ENCODE measurements at regions not wholly inside any gene's neighbourhood (a gene's known extent, or its start where the extent isn't known, plus 50 kb on each side); places are given as distances from the start of the nearest gene placed in this dataset.

- TF ChIP-seq TCF7L2 (IDR thresholded peaks at IDR 0.05; ENCODE audit: borderline replicate concordance, extremely low read depth, insufficient read depth, insufficient read length): no peak
- TF ChIP-seq CTCF (IDR thresholded peaks at IDR 0.05 in 2 of 3, conservative IDR thresholded peaks at IDR 0.05 in 1 of 3; ENCODE audit: borderline replicate concordance in 1 of 3, insufficient read depth in 1 of 3, low read depth in 2 of 3, low read length in 2 of 3): no peak
- no peak for TF ChIP-seq EZH2phosphoT487 (IDR thresholded peaks at IDR 0.05; ENCODE audit: borderline replicate concordance)
- TF ChIP-seq, protein P1, sequence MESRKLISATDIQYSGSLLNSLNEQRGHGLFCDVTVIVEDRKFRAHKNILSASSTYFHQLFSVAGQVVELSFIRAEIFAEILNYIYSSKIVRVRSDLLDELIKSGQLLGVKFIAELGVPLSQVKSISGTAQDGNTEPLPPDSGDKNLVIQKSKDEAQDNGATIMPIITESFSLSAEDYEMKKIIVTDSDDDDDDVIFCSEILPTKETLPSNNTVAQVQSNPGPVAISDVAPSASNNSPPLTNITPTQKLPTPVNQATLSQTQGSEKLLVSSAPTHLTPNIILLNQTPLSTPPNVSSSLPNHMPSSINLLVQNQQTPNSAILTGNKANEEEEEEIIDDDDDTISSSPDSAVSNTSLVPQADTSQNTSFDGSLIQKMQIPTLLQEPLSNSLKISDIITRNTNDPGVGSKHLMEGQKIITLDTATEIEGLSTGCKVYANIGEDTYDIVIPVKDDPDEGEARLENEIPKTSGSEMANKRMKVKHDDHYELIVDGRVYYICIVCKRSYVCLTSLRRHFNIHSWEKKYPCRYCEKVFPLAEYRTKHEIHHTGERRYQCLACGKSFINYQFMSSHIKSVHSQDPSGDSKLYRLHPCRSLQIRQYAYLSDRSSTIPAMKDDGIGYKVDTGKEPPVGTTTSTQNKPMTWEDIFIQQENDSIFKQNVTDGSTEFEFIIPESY (IDR thresholded peaks at IDR 0.05; ENCODE audit: extremely low read depth, insufficient replicate concordance, low read length): no peak
- TF ChIP-seq POLR2AphosphoS5 (IDR thresholded peaks at IDR 0.05; ENCODE audit: low read depth, low read length): no peak
- no peak for TF ChIP-seq POLR2A (IDR thresholded peaks at IDR 0.05; ENCODE audit: borderline replicate concordance, extremely low read depth, insufficient read depth, insufficient read length)
- TF ChIP-seq ATF3 (IDR thresholded peaks at IDR 0.05): no peak
- TF ChIP-seq, protein P2, sequence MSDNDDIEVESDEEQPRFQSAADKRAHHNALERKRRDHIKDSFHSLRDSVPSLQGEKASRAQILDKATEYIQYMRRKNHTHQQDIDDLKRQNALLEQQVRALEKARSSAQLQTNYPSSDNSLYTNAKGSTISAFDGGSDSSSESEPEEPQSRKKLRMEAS (IDR thresholded peaks at IDR 0.05): no peak
- TF ChIP-seq YY1 (IDR thresholded peaks at IDR 0.05; ENCODE audit: extremely low read depth, insufficient replicate concordance, low read depth, low read length): no peak
- TF ChIP-seq, protein P3, sequence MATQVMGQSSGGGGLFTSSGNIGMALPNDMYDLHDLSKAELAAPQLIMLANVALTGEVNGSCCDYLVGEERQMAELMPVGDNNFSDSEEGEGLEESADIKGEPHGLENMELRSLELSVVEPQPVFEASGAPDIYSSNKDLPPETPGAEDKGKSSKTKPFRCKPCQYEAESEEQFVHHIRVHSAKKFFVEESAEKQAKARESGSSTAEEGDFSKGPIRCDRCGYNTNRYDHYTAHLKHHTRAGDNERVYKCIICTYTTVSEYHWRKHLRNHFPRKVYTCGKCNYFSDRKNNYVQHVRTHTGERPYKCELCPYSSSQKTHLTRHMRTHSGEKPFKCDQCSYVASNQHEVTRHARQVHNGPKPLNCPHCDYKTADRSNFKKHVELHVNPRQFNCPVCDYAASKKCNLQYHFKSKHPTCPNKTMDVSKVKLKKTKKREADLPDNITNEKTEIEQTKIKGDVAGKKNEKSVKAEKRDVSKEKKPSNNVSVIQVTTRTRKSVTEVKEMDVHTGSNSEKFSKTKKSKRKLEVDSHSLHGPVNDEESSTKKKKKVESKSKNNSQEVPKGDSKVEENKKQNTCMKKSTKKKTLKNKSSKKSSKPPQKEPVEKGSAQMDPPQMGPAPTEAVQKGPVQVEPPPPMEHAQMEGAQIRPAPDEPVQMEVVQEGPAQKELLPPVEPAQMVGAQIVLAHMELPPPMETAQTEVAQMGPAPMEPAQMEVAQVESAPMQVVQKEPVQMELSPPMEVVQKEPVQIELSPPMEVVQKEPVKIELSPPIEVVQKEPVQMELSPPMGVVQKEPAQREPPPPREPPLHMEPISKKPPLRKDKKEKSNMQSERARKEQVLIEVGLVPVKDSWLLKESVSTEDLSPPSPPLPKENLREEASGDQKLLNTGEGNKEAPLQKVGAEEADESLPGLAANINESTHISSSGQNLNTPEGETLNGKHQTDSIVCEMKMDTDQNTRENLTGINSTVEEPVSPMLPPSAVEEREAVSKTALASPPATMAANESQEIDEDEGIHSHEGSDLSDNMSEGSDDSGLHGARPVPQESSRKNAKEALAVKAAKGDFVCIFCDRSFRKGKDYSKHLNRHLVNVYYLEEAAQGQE (IDR thresholded peaks at IDR 0.05; ENCODE audit: low read depth): no peak
- TF ChIP-seq ZNF274 (IDR thresholded peaks at IDR 0.05; ENCODE audit: low read depth, low read length): no peak
- no peak for TF ChIP-seq CEBPB (IDR thresholded peaks at IDR 0.05; ENCODE audit: low read depth)
Observed at GRCh38 chr3:28039829-28040228, 201.6 kb upstream of the CMC1 start.
